Right renal cortex interstitium (tissue), 3 donors: ENCODE measurements at regions not wholly inside any gene's neighbourhood (a gene's known extent, or its start where the extent isn't known, plus 50 kb on each side); places are given as distances from the start of the nearest gene placed in this dataset.

Experiments used
- DNase-seq, 3 donors: peaks; one replicate each; pipeline ENCODE4 v3.0.0-alpha.2; 2013; ENCODE audit warnings: low read depth in 3 of 3, low spot score in 2 of 3

DNA sequence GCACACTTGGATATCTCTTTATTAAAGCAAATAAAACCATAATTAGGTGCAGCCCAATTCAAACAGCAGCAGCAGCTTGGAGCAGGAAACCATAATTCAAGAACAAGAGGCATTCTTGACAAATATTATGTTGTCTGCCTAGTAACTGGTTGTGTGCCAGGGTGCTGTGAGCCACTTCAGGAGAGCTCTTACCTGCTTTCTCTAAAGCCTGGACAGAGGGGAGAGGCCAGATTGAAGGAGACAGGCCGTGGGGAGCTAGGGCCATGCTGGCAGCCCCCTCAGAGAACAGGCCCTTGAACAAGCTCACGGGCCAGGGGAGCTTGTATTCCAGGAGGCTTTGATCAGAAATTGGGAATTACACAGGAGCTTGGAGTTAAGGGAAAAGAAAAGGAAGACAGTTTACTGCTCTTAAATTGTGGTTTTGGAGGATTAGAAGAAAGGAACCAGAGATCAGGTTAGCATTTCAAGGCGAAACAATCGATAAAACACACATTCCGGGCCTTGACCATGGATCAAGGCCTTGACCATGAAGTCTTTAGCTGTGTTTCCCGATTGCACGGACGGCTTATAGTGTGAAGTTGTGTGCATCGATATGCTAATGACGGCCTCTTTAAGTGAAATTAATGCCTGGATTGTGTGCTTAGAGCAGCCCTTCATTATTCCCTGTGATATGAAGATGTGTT, 69.8 kb upstream of the NKX2-2 start:
- DNase-seq: no peak

DNA sequence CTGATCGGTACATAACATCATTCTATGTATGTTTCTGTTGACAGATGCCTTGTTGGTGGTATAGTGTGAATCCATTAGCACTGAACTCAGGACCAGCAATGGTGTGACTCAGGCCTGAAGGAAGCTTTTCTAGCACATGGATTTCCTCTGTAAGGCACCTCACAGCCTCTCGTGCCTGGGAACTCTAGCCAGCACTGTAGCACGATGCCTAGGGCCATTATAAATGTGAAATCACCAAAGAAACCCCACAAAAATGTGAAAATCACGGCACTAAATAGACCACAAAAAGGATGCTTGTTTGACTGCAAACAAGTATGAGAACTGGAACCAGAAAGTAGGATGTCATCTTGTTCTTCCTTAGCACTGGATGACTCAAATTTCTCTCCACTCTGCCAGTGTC, 63.7 kb upstream of the NKX2-2 start:
- no peak for DNase-seq

DNA sequence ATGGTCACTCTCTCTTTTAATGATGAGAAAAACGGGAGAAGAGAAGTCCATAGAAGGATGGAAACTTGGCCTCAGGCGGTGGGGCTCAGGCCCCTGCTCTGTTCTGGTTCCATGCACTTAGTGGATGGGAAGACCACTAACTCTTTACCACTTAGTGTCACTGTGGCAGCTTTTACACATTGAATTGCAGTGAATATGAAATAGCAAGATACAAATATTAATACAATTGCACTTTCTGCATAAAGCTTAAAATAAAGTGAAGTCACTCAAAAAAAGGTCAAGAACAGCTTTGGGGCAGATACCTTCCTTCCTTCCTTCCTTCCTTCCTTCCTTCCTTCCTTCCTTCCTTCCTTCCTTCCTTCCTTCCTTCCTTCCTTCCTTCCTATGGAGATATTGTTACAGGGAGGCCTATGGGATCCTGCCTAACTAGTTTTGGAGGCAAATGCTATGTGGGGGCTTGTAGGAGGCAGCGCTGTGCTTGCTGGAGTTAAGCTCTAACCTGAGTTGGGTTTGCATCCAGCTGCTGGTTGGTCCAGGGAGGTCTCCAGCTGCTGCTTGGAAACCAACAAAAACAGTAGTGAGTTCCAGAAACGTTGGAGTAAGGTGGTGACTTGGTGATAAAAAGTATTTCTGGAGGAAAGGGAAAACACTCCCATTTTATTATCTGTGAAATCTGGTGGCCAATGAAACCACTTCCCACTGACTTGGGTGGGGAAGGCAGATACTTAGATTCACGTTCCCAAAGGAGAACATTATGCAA, 62.3 kb upstream of the NKX2-2 start:
- DNase-seq: no peak

GRCh38 chr20:21575167-21575566, 61.3 kb upstream of the NKX2-2 start:
- DNase-seq: no peak

- DNase-seq: no peak
Measured at GRCh38 chr20:21574443-21574842, 60.6 kb upstream of the NKX2-2 start.

DNA sequence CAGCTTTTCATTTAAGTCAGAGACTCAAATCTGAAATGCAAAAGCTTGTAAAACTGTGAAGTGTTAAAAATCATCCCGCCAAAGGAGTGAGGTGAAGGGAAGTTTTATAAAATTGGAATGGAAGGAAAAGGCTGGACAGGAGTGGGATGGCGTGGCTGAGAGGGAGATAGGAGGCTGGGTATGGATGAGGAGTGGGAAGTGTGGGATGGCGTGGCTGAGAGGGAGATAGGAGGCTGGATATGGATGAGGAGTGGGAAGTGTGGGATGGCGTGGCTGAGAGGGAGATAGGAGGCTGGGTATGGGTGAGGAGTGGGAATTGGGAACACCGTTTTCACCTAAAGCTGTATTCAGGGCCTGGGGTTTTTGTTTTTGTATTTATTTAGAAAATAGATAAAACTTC, 59.4 kb upstream of the NKX2-2 start:
- DNase-seq: no peak

DNA sequence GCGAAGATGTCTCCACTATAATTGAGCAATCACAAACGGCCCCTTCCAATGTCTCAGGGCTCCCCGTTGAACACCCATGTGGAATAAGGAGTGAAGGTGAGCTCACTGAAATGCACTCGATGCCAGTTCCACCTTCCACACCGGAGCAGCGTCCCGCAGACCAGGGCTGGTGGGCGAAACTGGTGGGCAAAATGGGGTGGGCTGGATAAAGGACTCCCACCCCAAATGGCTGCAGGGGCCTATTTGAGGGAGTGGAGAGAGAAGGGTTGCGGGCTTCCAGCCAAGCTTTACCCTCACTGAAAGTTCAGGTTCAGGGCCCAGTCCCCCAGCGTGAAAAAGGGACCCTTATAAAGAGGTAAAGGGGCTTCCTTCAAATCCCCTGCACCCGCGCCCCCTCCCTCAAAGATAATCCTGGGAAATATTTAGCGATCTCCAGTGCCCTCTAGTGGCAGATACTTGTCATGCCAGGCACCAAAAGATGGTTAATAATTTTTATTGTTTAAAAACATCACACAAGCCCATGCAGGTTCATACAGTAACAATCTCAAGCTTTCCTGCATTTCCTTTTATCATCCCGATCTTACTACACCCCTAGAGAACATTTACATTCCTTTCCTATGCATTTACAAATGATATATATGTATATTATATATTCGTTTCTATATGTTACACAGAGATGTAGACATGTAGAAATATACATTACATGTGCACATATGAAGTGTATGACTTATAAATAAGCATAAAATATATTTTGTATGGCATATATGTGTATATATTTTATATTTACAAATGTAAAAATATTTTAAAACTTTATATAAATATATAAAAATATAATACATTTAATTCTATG, 58.2 kb upstream of the NKX2-2 start:
- DNase-seq: no peak

GRCh38 chr20:21570285-21570992, 56.6 kb upstream of the NKX2-2 start:
- DNase-seq: no peak

DNA sequence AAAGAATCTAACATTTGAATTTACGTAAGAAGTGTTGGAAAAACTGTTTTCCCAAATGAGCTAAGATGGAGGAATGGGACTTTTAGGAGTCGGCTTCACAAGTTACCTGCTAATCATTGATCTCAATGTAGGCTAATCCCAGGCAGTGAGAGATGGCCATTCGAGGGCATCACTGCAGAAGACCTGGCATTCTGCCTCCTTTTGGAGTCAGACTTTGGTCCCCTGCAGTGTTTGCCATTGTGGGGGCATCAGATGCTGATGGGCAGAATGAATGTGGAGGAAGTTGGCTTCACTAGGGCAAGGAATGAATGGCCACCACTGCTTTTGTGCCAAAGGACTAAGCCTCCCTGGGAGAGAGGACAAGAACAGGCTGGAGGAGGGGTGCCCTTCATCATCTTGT, 55.7 kb upstream of the NKX2-2 start:
- no peak for DNase-seq

DNA sequence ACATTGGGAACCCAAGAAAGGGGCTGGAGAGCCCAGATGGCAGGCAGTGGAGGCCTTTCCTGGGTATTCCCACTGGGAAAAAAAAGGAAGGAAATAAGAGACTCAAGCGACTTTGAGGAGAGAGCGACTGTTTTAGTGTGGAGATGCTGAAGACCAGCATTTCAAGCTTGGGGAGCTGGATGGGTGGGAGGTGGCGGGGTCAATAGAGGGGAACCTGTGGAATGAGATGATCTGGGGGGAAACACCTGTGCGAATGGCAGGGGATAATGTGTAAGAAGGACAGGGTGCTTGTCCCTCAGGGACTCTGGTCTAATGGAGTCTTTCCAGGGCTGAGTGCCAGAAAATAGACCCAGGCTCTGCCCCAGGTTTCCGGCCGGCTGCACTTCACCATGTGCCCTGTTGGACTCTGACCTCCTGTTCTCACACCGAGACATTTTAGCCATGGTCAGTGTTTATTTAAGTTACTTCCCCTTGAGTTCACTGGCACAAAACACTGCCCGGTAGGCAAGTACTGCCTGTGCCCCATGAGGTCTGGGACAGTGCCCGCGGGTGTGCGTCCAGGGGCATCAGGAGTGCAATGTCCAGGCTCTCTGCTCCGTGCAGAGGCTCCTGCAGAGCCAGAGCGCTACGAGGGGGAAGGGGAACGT, 50.4 kb upstream of the NKX2-2 start:
- DNase-seq: no peak
